HG02610 (cell line): ENCODE measurements at regions not wholly inside any gene's neighbourhood (a gene's known extent, or its start where the extent isn't known, plus 50 kb on each side); places are given as distances from the start of the nearest gene placed in this dataset.

Experiments
- ATAC-seq: cut with Tn5 transposase; IDR thresholded peaks from one replicate; pipeline ENCODE4 v1.9.1; 2021; ENCODE audit warnings: mild to moderate bottlenecking, moderate library complexity; ENCODE audit not compliant: unreplicated experiment

DNA sequence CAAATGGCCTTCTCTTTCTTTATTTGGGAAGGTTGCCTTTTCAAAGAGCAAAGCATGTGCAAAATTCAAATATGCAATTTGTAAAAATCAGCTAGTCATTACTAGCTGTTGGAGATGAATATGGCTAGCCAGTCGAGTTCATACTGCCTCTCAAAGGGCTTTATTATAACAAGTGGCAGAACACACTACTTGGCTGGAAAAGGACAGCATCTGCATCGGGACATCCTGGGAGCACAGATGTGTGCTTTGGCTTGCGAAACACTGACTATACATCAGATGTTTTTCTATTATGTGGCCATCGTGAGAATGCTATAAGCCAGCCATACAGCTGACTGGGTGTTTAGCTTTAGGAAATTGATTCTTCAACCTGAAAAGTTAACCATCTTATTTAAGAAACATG lies 424.2 kb downstream of the KCTD12 start:
- ATAC-seq = no peak

DNA sequence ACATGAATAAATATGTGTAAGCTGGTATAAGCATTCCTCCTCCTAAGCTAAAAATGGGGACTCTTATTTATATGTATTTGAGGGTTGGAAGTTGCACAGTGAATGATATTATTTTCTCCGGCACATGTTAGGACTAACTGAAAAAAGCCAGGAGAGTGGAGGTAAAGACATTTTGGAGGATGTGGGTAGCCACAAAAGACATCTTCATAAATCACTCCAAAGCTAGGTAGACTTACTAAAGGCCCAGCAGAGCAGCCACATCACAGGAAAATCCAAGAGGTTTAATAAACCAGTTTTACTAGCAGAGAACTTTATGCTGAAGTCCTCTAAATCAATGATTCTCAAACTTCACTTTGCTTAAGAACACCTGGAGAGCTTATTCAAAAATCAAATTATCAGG lies 424.7 kb downstream of the KCTD12 start:
- ATAC-seq = no peak

DNA sequence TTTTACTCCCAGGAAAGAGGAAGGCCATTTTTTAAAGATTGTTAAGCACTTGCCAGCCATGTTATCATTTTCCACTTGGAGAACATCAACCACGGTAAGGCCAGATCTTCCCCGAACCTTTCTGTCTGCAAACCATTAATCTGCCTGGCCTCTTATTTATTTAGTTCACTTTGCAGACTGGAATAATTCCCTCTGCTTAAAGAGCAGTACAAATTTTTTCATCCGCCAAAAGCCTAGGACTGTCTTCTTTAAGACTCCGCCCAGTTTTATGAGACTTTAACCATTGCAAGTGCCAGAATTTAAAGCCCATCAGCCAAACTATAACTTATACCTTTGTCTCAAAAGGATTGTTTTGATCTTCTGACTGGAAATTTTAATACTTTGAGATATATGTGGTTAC lies 426.3 kb downstream of the KCTD12 start:
- no peak for ATAC-seq

DNA sequence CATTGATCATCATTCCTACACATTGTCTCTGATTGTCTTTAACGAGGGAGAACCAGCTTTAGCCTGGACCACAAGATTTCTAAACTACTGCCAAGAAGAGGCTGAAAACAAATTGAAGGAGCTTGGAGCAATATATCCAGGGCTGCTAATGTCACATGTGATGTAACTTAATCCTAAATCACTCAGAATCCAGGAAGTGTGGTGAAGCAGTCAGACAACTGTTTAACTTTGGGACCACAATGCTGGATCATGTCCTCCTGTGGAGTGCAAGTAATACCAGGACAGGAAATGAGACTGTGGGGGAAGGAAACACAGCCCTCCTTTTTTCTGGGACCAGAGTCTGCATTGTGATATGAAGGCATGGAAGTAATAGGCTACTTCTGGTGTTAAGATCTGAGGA lies 430.2 kb downstream of the KCTD12 start:
- ATAC-seq = no peak

DNA sequence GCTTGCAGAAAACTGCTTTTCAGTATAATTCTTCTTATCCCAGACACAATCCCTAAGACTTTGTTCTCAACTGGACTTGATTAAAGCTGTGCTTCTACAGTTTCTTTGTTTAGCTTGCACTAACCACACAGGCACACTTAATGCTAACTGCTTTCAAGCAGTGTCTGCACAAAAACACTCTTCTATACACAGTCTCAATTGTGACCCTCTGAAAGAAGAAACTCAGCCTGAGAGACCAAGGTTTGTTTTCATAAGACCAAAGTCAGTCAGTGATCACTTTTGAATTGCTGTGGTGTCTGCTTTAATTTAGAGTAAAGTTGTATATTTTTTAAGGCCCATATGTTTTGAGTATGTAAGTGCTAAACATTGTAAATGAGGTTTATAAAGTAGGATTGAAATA lies 431.2 kb downstream of the KCTD12 start:
- ATAC-seq = no peak

DNA sequence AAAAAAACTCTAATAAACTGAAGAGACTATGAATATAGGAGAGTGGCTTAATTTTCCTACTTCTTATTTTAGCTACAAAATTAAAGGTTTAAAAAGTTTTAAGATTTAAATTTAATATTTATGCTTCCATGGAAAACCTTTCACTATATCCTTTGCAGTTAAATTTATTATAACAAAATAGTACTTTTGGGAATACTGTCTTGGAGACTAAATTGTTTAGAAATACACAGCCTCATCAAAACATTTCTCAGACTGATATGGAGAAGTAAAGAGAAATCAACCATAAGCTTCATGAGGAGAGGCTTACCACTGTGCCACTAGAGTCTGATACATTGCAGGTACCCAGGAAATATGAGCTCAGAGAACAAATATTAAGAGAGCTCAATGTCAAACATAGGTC lies 436.5 kb downstream of the KCTD12 start:
- ATAC-seq = no peak

DNA sequence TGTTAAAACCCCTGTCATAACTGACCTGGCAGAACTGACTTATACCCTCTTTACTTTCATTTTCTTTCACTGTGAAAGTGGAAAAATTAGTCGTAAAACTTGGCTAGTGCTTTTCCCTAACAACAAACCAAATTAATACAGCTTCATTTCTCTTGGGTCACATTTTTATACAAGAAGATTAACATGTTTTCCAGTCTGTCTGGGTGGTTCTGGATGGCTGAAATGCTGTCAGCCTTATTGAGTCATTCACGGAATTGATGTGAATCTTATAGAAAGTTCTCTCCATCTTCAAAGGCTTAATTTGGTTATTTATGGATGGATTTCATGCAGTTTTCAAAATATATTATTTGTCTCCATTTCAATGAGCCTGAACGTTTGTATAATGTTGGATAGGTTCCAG lies 440.0 kb downstream of the KCTD12 start:
- no peak for ATAC-seq

DNA sequence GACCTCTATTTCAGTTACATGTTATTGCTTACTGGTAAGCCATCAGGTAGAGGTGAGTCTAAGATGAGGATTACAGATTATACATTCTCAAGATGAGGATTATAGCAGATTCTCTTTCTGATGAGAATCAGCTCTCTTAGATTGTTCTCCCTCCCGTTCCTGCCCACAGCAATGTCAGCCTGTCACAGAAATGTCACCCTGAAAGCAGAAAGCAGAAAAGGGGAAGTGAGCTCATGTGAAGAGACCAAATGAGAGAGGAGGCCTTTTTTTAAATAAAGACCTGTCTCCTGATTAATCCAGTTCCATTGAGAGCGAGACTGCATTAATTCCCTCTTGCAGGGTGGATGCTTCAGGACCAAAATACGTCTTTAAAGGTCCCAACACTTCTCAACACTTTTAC lies 445.6 kb downstream of the KCTD12 start:
- ATAC-seq = peak; percentile 92

DNA sequence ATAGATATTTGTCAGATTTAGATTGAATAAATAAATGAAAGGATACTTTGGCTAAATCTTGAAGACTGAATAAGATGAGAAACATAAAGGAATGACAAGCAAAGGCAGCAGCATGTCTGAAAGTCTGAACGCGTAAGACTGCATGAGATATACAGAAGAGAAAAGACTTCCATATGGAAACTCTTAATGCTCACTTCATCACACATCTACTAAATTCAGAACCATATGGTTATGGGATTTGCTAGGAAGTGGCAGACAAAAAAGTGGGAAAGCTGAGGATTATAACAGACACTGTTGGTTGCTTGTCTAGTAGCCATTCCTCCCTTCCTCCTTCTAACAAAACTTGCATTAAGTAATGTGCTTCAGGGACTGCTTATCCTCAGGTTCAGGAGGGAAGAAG lies 446.7 kb downstream of the KCTD12 start:
- ATAC-seq = no peak

DNA sequence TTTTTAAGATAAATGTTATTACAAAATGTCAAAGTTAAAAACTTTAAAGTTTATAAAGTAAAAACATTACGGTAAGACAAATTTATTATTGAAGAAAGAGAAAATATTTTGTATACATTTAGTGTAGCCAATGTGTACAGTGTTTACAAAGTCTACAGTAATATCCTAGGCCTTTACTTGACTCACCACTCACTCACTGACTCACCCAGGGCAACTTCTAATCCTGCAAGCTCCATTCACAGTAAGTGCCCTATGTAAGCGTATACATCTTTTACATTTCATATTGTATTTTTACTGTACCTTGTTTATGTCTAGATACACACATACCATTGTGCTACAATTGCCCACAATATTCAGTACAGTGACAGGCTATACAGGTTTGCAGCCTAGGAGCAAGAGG lies 448.2 kb downstream of the KCTD12 start:
- no peak for ATAC-seq

DNA sequence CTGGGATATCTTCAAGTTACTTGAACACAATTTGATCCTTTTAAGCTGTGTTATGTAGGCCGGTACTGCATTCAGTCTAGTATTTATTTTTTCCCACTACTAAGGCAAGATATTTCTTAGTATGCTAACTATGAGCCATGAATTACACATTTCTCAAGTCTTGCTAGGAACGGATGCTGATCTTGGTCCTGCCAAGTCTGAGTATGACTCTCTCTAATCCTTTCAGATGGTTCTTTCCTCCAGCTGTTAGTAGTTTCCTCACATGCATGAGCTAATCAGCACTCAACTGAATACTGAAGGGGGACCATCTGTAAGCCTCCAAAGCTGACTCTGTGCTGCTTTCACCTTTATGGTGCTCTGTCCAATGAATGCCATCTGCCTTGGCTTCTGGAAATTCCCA lies 460.3 kb downstream of the KCTD12 start:
- no peak for ATAC-seq

DNA sequence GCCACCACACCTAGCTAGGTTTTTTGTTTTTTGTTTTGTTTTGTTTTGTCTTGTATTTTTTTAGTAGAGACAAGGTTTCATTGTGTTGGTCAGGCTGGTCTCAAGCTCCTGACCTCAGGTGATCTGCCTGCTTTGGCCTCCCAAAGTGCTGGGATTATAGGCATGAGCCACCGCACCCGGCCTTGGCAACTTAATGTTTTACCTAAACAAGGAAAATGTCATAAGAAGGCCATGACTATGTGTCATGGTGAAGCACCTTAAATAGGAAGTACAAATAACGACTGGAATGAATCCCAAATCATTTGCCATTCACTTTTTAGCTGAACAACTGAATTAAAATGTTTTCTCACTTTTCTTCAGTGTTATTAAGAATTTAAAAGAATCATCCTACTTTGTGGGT lies 465.2 kb downstream of the KCTD12 start:
- no peak for ATAC-seq

DNA sequence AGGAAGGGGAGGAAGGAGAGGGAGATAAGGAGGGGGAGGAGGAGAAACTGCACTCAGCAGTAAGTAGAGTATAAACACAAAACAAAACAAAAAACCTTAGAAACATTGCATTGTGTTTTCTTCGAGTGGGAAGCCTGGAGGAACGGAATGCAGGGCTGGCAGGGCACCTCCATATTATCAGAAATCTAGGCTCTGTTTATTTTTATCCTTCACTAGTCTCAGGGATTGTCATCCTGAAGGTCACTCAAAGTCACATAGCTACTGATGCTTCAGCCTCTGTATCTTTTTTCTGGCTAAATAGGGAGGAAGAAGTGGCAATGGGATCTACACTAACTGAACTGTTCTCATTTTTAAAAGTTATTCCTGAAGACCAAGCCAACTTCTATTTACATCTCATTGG lies 467.8 kb downstream of the KCTD12 start:
- ATAC-seq = no peak

DNA sequence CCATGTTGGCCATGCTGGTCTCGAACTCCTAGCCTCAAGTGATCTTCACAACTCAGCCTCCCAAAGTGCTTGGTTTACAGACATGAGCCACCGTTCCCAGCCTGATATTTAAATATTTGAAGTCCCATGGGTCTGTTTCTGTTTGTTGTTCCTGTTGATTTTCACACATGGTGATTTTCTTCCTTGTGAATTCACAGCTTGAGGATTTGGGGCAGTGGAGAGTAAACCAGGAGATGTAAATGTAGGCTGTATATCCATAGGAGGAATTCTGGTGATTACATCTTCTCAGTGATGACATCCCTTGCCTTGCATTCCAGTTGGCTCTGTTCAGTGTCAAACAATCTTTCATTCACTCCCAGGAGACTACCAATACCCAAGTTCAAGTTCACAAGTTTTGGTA lies 471.9 kb downstream of the KCTD12 start:
- no peak for ATAC-seq

DNA sequence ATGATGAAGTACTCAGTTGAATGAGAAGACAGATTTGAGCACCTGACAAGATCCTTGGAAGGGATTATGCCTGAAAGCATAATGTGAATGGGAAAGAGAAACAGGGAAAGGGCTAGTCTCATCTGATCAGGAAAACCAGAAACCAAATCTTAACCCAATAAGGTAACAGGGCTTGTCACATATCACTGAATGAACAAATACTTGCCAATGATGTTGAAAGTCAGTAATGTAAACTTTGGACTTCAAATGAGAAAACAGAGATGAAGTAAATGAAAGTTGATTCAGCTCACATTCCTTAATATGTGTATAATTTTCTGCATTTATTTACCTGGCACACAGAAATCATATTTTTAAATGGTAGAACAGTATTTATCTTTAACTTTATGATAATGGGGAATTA lies 480.0 kb downstream of the KCTD12 start:
- ATAC-seq = no peak

DNA sequence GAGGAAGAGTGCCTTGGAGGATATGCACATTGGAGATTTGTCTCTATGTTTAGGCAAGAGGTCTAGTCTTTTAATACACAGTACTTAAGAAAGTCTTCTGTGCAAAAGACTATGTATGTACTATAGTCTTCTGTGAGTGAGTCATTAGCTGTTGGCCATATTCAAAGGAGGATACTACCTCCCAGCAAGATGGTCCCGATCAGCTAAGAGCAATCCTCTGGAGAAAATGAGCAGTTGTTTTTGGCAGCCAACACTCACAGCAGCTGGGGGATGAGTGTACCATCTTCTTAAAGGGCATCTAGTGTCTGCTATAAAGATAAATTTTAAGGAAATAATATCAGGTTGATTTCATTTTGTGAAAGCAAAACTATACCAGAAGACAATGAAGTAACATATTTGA lies 487.8 kb downstream of the KCTD12 start:
- no peak for ATAC-seq

DNA sequence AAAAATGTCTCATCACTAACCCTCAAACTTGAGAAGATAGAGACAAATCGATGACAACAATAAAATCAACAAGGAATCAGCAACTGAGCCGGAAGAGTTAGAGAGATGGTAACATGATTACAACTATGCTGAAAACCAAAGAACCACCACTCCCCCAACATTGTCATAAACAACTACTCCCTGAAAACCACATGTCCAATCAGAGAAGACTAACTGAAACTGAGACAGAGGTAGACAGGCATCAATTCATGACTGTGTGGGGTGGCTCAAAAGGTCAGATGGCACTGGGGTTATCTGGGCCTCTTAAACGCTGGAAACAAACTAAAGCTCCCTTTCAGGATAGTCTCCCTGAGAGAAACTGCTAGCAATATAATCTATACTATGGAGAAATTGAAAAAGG lies 488.8 kb downstream of the KCTD12 start:
- ATAC-seq = no peak

DNA sequence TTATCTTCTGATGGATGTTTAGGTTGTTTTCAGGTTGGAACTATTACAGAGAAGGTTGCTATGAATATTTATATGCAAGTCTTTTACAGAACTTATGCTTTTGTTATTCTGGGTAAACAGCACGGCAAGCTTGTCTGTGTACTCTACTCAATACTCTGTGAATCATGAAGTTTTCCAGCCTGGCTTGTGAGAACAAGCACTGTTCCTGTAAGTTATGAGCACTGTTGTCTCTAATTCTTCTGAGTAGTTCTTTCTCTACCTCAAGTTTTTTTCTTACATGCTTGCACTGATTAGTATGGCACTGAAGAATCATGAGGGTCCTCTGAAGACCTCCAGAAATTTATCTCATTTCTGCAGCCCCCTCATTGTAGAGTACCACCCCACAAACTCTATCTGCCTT lies 496.9 kb downstream of the KCTD12 start:
- ATAC-seq = no peak

DNA sequence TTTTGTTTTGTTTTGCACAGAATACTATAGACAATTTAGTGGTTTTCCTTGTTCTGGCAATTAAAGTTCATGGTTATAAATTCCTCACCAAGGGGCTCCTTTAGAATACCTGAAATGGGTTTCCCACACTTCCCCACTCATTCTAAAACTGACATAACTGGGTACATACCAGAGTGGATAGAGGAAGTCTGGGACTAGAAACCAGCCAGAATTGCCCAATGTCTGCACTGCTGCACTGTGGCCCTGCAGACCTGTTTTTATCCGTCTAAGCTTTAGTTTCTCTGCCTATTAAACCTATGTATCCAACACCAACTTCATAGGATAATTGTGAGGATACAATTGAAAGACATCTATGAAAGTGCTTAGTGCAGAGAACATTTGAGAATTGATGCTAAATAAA lies 498.6 kb downstream of the KCTD12 start:
- ATAC-seq = no peak

DNA sequence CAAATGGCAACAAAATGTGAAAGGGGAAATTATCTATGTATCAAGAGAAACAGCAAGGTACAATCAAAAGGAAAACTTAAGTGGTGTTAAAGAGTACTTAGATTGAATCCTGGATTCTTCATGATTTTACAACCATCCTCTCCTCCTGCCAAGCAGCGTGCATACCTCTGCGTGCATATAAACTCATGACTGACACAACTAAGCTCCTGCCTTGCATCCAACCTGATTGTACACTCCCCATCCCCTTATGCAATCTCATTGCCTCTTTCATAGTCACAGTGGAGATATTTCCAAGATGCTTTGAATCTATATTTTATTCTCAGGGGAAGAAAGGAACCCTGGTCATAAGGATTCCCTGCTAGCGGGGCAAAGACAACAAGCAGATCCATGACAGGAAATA lies 499.9 kb downstream of the KCTD12 start:
- no peak for ATAC-seq

DNA sequence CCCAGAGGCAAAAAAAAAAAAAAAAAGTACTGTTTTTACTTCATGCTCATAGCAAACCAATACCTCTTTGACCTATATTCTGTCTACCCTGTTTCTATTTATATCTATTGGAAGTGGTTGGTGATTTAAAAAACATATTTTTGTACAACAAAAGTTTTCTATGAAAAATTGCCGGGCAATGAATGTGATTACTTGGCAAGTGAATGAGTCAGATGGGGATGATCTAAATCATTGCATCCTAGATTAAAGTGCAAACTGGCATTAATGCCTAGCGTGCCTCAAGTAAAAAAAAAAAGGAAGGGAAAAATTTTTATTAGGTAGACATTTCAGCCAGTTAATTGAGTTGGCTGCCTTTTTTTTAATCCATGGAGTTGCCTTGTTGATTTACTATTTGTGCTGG lies 500.6 kb downstream of the KCTD12 start:
- no peak for ATAC-seq

DNA sequence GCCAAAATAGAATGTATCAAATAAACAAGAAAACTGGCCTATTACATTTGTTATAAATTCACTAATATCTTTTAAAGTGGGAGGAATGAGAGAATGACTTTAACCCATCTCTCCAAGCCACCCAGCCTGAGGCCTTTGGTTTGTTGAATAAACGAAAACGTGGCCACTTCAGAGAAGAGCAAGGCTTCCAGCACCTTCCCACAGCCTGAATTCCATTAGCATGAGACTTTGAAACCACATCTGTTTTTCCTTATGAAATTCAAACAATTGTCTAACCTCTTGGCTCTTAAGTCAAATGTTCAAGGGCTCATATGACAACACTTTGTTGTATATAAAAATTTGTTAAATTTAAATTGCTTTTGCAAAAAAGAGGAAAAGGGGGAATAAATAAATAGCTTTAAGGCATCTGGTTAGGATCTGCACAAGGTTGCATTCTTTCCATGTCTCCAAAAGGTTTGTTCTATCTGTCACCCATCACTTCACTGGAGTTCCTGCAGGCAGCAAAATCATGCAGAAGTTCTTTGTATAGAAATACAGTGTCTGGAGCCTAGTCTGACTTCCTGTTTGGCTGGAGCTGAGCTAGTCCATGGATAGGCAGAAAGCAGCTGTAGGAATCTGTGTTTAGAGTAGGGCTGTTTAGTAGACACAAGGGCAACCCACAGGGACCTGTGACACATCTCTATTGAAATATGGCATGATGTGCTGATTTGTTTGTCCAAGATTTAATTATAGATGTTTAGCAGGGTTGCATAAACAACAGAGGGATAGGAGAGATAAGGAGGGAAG lies 502.3 kb downstream of the KCTD12 start:
- no peak for ATAC-seq

DNA sequence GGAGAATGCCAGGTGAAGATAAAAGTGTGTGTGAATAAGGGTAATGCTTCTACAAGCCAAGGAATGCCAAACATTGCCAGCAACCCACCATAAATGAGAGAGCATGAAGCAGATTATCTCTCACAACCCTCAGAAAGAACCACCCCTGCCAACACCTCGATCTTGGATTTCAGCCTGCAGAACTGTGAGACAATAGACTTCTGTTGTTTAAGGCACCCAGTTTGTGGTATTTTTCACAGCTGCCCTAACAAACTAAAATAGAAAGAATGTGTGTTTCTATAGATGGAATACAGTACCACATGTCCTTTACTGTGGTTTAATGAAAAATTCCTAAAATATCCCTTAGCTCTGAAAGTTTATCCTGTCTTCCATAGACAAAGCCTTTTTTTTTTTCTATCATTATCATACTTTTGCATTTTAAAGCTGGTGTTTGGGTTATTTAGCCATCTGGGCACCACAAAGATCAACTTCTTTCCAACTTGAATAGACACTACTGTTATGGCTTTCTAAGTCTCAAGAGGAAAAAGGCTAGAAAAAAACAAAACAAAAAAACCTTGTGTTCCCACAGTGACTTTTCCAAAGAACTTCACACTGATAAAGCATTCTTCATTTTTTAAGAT lies 505.6 kb downstream of the KCTD12 start:
- ATAC-seq = no peak
